HG03342 (cell line): ENCODE measurements at regions not wholly inside any gene's neighbourhood (a gene's known extent, or its start where the extent isn't known, plus 50 kb on each side); places are given as distances from the start of the nearest gene placed in this dataset.
A peak's percentile ranks its signal among the peaks of the same experiment; 100 is the strongest.

ENCODE experiments used
- ATAC-seq: cut with Tn5 transposase; IDR thresholded peaks from one replicate; pipeline ENCODE4 v1.9.1; 2021; ENCODE audit warnings: mild to moderate bottlenecking, moderate library complexity; ENCODE audit not compliant: unreplicated experiment

DNA sequence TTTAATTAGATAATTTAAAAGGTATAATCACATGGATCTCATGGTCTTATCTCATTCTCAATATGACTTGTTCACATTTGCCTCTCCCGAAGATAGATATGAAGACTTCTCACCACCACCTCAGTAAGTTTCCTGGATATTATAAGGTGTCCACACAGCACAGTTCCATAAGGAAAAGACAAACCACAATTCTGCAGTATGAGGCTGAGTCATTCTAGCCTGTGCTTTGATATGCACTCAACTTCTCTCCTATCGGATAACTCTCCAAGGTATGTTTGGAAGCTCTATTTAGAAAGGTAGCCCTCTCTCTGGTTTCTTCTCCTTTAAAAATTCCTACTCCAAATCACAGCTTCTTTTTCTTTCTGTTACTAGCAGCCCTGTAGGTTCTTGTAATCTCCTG is 612.8 kb downstream of the ZPLD1 start:
- ATAC-seq: no peak

- no peak for ATAC-seq
These were observed 613.4 kb downstream of the ZPLD1 start for GRCh38 chr3:103048068-103048722.

DNA sequence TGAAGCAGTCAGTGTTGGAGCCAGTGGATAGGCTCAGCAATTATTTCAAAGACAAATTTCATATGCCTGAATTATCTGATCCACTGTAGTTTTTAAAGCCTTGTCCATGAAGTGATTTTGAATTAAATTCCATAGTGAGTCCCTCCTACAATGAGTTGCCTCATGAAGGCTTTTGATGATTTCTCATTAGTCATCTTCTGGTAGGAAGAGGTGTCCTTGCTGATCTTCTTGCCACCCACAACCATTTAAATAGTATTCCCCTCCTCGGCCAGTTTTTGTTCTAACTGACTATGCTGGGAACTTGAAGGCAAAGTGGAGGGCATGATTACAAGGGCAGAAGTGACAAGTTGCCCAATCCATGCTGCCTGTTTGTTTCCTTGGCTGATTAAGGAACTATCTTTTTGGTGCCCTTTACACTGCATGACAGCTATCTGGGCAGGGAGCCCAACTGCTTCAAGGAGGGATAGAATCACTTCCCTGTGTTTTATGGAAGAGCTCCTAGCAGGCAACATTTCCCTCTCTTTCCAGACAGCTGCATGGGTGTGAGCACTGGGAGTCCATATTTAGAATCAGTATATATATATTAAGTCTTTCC is 617.5 kb downstream of the ZPLD1 start:
- no peak for ATAC-seq

GRCh38 chr3:103055021-103055520 is 620.3 kb downstream of the ZPLD1 start:
- no peak for ATAC-seq

DNA sequence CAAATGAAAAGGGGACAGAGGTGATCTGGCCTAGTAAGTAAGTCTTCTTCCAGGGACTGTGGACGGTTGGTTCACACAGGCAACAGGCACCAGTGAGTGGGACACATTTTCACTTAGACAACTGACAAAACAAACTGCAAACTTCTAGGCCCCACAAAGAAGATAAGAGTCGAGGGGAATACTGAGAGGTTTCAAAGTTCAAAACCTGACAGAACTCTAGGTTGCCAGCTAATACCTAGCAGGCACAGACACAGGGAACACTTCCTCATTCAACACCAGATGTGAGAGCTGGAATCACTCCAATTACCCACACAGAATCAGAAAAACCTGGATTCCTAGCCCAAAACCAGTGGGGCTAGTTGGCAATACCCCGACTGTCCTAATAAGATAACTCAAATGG is 621.7 kb downstream of the ZPLD1 start:
- ATAC-seq: no peak

DNA sequence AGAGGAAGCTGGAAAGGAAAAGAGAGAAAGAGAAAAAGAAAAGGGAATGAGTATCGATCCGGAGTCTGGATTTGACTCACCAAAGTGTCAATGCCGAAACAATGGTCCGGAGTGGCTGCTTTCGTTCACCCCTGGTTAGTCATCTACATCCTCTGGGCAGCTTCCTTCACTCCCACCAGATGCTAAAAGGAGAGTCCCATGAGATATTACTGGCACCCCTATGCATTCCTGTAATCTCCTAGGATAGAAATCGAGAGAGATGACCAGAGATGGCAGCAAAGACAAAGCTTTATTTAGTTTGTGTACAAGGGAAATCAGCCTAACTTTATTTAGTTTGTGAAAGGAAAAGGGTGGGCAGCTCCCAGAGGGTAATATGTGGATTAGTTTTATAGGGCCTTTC is 622.2 kb downstream of the ZPLD1 start:
- ATAC-seq: no peak

- ATAC-seq: no peak
These were observed 622.7 kb downstream of the ZPLD1 start for GRCh38 chr3:103057487-103057886.

DNA sequence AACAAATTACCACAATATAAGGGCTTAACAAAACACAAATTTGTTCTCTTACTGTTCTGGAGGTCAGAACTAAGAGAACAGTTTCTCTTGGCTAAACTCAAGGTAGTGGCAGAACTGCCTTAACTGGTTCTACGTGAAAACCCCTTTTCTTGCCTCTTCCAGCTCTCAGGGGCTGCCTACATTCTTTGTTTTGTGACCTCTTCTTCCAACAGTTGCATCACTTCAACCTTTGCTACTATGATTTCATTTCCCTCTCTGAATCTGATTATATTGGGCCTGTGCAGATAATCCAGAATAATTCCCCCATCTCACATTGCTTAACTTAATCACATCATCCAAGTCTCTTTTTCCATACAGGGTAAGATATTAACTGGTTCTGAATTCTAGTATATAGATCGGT is 624.6 kb downstream of the ZPLD1 start:
- ATAC-seq: no peak

- no peak for ATAC-seq
These were observed 625.4 kb downstream of the ZPLD1 start for GRCh38 chr3:103060242-103060641.

- no peak for ATAC-seq
These were observed 633.1 kb downstream of the ZPLD1 start for GRCh38 chr3:103067963-103068362.

GRCh38 chr3:103075282-103075681 is 640.5 kb downstream of the ZPLD1 start:
- ATAC-seq: no peak

DNA sequence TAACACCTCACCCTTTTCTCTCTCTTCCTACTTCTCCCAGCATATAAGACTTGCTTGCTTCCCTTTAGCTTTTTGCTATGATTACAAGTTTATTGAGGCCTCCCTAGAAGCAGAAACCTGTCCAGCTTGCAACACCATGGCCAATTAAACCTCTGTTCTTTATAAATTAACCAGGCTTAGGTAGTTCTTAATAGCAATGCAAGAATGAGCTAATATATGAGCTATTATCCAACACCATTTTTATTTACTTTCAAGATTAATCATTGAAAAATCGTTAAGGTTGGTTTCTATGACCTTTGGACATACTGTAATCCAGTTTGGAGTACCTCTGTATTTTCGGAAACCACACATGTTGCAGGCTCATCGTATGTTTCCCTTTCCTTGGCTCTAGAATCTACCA is 643.1 kb downstream of the ZPLD1 start:
- ATAC-seq: no peak

DNA sequence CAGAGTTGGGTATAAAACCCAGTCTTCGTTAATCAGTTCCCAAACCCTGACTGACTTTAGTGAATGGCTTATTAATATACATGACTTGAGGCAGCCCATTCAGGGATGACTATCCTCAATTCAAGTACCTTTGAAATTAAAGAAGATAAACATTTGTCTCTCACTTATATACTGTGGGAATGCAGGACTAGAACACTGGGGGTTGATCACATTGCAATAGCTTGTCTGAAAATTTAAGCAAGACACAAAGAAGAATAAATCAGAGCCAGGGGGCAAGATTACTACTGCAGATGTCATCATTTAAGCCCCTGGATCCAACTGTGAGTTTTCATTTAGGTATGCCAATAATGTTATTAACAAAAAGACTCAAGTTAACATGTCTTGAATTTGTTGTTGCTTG is 647.7 kb downstream of the ZPLD1 start:
- ATAC-seq: no peak

DNA sequence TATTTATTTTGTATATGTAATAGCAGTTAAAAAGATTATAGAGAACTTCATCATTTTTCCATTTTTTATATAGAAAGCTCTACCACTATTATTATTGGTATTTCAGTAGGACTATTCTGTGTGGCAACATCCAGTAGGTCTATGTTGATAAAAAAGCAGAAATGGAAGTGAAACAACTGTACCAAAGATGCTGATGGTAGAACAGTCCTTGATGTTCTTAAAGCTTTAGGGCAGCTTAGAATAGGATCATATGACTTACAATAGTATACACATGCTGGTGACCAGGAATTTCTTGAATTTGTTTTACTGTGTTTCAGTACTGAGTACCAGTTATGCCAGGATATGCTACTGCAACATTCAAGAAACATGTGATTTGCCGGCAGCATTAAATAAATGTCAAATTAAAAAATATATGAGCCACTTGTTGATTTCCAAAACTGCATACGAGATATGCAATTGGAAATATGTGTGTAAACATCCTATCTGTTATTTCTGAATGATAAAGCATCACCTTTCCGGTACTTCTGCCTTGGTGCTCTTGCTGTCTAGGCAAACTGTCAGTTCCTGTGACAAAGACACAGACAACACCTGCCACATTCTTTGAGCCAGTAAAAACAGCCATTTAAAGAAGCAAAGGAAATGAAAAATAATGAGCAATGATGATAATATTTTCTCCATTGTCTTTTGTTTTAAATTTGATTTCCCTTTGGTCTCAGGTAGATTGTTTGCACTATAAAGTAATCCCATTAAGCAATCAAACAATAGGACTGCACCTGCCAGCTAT is 649.2 kb downstream of the ZPLD1 start:
- ATAC-seq: no peak

- ATAC-seq: peak; percentile 77
These were observed 650.6 kb downstream of the ZPLD1 start for GRCh38 chr3:103085465-103085864.

DNA sequence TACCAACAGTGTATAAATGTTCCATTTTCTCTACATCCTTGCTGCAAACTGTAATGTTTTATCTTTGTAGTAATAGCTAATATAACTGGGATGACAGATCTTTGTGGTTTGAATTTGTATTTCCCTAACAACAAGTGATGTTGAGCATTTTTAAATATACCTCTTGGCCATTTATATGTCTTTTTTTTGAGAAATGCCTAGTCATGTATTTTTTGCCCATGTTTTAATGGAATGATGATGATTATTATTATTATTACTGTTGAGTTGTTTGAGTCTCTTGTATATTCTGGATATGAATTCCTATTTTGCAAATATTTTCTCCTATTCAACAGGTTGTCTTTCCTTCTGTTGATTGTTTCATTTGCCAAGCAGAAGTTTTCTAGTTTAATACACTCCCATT is 654.9 kb downstream of the ZPLD1 start:
- ATAC-seq: no peak

- ATAC-seq: no peak
These were observed 670.4 kb downstream of the ZPLD1 start for GRCh38 chr3:103105206-103105605.

- no peak for ATAC-seq
These were observed 677.5 kb downstream of the ZPLD1 start for GRCh38 chr3:103112273-103112672.

GRCh38 chr3:103126115-103126514 is 691.3 kb downstream of the ZPLD1 start:
- ATAC-seq: no peak

GRCh38 chr3:103127098-103127630 is 692.3 kb downstream of the ZPLD1 start:
- ATAC-seq: no peak

DNA sequence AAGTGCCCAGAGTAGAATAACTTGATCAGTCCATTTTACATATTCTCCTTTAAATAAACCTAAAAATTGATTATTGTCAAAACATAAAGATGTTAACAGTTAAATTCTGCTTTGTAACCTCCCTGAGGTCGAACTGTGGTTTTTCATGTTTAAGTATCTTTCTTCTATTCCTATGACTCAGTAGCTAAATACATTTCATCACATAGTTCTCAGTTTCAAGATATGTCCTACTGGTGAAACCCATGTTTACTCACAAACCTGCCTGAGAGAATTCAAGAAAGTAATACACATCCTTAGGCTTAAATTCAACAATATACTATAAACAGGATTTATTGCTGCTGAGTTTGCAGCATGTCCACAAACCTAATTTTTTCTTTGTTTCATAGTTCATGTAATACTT is 692.9 kb downstream of the ZPLD1 start:
- ATAC-seq: peak; percentile 92
